GM10266 (cell line): ENCODE measurements at regions not wholly inside any gene's neighbourhood (a gene's known extent, or its start where the extent isn't known, plus 50 kb on each side); places are given as distances from the start of the nearest gene placed in this dataset.

ENCODE experiments used
- DNase-seq: peaks from one replicate; pipeline ENCODE4 v3.0.0; 2012; ENCODE audit errors: extremely low spot score
- CTCF ChIP-seq: IDR thresholded peaks from 2 replicates; pipeline ENCODE4 v1.5.1; 2012; ENCODE audit warnings: mild to moderate bottlenecking, low read depth; ENCODE audit not compliant: control insufficient read depth, insufficient read depth; ENCODE audit errors: missing control alignments

- no peak for DNase-seq
- TF ChIP-seq CTCF: no peak
Measured at GRCh38 chr1:59098655-59099054, 198.2 kb upstream of the FGGY start.

- no peak for DNase-seq
- TF ChIP-seq CTCF: no peak
Measured at GRCh38 chr1:59100708-59101374, 196.1 kb upstream of the FGGY start.

- TF ChIP-seq CTCF: no peak
- no peak for DNase-seq
Measured at GRCh38 chr1:59101518-59101917, 195.4 kb upstream of the FGGY start.

GRCh38 chr1:59103457-59103856 is 193.4 kb upstream of the FGGY start:
- no peak for TF ChIP-seq CTCF
- DNase-seq: no peak

GRCh38 chr1:59104191-59104760 is 192.6 kb upstream of the FGGY start:
- no peak for DNase-seq
- no peak for TF ChIP-seq CTCF

GRCh38 chr1:59105548-59106507 is 191.1 kb upstream of the FGGY start:
- DNase-seq: no peak
- TF ChIP-seq CTCF: no peak
